ENCODE measurements at regions not wholly inside any gene's neighbourhood (a gene's known extent, or its start where the extent isn't known, plus 50 kb on each side); places are given as distances from the start of the nearest gene placed in this dataset.

- TF ChIP-seq, protein P1, sequence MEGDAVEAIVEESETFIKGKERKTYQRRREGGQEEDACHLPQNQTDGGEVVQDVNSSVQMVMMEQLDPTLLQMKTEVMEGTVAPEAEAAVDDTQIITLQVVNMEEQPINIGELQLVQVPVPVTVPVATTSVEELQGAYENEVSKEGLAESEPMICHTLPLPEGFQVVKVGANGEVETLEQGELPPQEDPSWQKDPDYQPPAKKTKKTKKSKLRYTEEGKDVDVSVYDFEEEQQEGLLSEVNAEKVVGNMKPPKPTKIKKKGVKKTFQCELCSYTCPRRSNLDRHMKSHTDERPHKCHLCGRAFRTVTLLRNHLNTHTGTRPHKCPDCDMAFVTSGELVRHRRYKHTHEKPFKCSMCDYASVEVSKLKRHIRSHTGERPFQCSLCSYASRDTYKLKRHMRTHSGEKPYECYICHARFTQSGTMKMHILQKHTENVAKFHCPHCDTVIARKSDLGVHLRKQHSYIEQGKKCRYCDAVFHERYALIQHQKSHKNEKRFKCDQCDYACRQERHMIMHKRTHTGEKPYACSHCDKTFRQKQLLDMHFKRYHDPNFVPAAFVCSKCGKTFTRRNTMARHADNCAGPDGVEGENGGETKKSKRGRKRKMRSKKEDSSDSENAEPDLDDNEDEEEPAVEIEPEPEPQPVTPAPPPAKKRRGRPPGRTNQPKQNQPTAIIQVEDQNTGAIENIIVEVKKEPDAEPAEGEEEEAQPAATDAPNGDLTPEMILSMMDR (conservative IDR thresholded peaks at IDR 0.05), result no peak
- no peak for TF ChIP-seq ZFX (IDR thresholded peaks at IDR 0.05)
Observed at GRCh38 chr11:24422376-24422775, 74.5 kb upstream of the LUZP2 start.

Data from C4-2B (cell line).